Anterior cingulate cortex (tissue), 58 donors: ENCODE measurements at regions not wholly inside any gene's neighbourhood (a gene's known extent, or its start where the extent isn't known, plus 50 kb on each side); places are given as distances from the start of the nearest gene placed in this dataset.
"Not testable (repeated sequence)": the region's sequence is repeated elsewhere in the genome, so short reads cannot be mapped to it uniquely, and the experiment has no call there.

ENCODE experiments used
- DNase-seq, 58 donors: peaks; one replicate each; lab custom pipeline; 2025; lab: John Stamatoyannopoulos, UW

DNA sequence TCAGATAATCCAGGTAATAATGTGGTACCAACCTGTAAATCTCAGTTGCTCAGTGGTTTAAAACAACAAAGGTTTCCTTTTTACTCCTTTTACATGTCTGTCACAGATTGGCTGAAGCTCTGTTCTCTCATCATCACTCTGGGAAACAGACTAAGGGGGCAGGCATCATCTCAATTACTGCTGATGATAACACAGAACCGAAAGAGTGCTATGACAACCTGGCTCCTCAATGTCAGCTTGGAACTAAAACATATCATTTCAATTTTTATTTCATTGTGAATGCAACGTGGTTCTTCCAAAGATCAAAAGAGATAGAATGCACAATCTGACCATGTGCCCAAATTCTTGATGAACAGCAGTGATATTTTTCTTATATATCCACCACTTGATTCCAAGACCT is 1315.0 kb upstream of the CDH2 start:
- DNase-seq = no peak

GRCh38 chr18:29488617-29489016 is 1311.7 kb upstream of the CDH2 start:
- no peak for DNase-seq

DNA sequence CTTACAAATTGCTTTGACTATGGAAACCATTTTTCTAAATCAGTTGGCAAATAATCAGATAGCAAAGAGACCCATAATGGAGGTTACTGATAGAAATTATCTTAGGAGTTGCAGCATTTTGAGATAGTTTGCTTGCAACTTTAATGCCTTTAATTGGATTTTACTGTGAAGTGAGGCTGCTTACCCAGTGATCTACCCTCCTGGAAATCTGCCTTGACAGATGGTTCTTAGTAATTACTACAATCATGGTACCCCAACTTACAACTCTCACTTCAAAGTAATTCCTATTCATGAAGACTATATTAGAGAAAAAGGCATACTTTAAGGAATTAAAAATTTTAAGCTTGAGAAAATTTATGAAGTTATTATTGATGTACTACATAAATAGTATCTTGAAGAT is 1288.6 kb upstream of the CDH2 start:
- no peak for DNase-seq

GRCh38 chr18:29459972-29460371 is 1283.0 kb upstream of the CDH2 start:
- DNase-seq = no peak

DNA sequence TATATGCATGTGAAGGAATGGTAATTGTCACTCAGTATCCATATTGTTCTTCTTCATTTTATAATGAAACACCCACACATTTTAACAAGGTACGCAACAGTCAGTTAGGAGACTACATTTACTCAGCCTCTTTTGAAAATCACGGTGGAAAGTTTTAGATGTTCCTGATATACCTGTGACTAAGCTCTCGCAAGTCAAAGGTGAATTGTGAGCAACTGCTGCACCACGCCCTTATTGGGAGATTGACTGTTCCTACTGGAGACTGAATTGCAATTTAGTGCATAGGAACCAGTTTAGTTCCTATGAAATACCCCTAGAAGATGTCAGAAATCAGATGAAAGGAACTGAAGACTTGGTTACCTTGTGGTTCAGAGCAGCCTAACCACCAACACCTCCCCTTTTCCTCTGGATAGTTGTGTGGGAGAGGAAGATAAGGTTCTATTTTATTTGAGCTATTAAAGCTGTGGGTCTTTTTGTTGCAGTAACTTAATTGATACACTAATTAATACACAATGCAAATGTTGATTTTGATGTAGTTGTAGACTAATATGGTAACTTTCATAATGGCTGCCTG is 1280.5 kb upstream of the CDH2 start:
- no peak for DNase-seq

GRCh38 chr18:29449424-29449823 is 1272.5 kb upstream of the CDH2 start:
- no peak for DNase-seq

DNA sequence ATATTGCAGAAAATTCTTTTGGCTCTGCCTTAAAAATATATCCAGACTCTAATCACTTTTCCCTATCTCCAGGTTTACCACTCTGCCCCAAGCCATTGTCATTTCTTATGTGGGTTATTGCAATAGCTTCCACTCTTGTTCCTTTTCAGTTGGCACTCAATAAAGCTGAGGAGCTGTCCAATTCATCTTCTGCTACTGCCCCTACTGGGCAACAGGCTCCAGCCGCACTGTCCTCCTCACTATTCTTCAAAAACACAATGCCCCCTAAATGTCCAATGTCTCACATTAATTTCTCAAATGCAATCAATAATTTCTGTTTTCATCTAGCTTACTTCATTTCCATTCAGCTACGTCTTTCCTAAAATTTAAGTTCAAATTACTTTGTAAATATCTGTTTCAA is 1262.5 kb upstream of the CDH2 start:
- no peak for DNase-seq

- no peak for DNase-seq
These were observed 1259.5 kb upstream of the CDH2 start for GRCh38 chr18:29436459-29436858.

DNA sequence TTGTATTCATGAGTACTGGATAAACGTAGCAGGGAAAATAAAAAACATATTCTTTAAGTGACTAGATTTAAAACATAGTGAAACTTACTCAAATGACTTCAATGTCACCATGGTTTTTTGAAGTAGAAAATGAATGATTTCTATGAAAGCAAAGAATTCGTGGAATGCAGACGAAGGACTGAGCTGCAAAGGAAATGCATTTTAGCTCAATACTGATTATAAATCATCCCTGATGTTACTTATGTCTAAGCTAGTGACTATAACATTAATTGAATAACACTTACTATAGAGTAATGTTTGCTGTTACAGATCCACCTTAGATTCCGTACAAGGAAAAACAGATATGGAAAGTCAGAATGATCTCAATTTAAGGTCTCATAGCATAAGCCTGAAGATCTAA is 1257.7 kb upstream of the CDH2 start:
- DNase-seq = no peak

DNA sequence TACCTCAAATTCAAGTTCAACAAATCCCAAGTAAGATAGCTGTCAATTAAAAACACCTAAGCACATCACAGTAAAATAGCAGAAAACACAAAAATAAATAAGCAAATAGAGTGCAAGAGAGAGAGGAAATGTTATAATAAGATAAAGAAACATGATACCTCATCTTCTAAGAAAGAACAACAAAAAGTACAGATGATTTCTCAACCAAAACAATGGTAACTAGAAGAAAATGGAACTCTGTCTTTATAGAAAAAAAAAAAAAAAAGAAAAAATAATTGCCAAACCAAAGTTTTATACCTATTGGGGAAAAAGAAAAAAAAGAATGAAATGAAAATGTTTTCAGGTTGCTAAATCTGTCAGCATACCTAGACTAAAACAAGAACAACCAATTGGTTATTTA is 1253.5 kb upstream of the CDH2 start:
- no peak for DNase-seq

DNA sequence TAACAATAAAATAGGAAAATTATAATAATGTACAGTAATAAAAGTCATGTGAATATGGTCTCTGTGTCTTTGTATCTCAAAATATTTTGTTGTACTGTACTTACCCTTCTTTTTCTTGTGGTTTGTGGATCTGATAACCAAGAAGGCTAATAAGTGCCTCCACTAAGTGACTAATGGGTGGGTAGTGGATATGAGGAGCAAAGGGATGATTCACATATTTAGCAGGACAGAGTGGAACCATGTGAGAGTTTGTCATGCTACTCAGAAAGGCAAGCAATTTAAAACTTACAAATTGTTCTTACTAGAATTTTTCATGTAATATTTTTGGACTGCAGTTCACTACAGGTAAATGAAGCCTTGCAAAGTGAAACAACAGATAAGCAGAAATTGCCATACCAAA is 1241.2 kb upstream of the CDH2 start:
- DNase-seq = no peak

GRCh38 chr18:29406996-29407395 is 1230.1 kb upstream of the CDH2 start:
- no peak for DNase-seq

GRCh38 chr18:29397536-29397935 is 1220.6 kb upstream of the CDH2 start:
- DNase-seq = no peak

DNA sequence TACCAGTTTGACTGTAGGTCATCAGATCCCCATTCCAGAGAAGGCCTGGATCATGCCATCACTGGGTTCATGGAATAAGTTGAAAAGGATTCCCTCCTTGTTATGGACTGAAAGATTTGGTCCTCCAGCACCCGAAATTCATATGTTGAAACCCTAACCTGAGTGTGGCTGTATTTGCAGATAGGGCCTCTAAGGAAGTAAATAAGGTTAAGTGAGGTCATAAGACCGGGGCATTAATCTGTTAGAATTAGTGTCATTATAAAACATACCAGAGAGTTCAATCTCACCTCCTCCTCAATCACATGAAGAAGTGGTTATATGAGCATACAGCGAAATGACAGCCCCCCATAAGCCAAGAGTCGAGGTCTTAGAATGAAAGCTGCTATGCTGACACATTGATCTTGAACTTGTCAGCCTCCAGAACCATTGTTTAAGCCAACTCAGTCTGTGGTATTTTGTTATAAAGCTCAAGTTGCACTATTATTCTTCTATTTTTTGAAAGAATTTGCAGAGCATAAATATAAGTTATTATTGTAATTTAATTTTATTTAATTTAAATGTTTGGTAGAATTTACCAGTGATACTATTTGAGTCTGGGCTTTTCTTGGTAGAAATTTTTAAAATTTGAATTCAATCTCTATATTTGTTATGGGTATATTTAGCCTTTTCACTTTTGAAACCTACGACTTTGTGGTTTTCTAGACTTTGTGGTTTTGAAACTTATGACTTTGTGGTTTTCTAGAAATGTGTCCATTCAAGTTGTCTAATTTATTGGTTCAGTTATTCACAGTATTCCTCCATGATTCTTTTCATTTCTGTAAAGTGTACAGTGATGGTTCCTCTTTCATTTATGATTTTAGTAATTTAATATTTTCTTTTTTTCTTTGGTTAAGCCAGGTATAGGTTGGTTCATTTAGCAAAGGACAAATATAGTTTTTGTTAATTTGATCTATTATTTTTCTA is 1206.7 kb upstream of the CDH2 start:
- no peak for DNase-seq

GRCh38 chr18:29378651-29379136 is 1201.8 kb upstream of the CDH2 start:
- DNase-seq = no peak

DNA sequence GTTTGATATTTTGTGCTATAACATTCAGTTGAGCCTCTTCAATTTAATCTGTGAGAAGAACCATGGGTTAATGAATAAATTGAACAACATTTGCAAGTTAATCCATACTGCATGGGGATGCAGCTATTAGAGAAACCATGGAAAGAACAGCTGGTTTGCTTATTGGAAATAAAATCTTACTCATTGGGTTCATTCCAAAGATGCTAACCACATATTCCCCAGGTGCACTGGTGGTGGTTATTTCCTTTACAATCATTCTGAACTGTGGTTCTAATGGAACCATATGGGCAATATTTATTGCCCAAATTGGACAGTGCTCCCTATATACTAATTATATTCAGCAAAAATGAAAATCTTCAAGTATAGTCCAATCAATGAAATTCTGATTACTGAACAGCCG is 1200.4 kb upstream of the CDH2 start:
- DNase-seq = no peak

- DNase-seq = no peak
These were observed 1196.1 kb upstream of the CDH2 start for GRCh38 chr18:29373000-29373399.

DNA sequence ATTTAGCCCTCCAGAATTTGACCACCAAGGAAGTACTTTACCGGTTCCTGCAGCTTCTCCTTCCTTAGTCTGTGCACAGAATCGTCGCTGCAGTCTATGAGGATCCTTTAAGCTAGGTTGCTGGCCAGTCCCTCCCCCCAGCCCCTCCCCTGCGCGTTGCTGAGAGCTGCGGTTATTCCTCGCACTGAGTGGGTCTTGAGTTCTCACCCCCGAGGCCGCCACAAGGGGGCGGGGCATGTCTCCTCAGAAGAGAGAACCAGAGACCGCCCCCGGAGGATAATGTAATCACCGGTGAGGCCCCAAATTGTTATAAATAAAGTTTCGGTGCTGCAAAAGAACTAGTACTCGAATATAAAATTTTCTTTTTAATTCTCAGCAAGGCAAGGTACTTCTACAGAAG is 1184.9 kb upstream of the CDH2 start:
- no peak for DNase-seq

- not testable (repeated sequence) for DNase-seq
These were observed 1183.7 kb upstream of the CDH2 start for GRCh38 chr18:29360659-29361058.

DNA sequence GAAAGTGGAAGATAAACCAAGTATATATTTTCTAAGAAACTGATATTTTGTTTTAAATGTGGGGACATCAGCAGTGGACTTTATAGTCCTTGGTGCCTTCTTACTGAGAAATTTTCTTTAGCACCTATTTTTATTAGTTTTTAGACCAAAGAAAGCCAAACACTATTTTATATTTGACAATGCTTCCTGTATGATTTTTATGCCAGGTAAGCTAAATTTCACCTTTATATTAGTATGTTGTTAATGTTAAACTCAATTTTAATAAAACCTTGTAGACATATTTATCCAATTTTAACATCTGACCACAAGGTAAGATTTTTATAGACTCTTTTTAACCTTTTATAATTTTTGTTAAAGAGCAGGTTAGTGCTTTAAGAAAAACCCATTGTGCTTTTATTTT is 1182.3 kb upstream of the CDH2 start:
- not testable (repeated sequence) for DNase-seq

- no peak for DNase-seq
These were observed 1174.2 kb upstream of the CDH2 start for GRCh38 chr18:29351171-29351570.

- DNase-seq = no peak
These were observed 1152.0 kb upstream of the CDH2 start for GRCh38 chr18:29328932-29329331.
